Activated gamma-delta T cell (primary cell): ENCODE measurements at regions not wholly inside any gene's neighbourhood (a gene's known extent, or its start where the extent isn't known, plus 50 kb on each side); places are given as distances from the start of the nearest gene placed in this dataset.

Experiments
- DNase-seq: peaks from one replicate; lab custom pipeline; 2025; lab: John Stamatoyannopoulos, UW

DNA sequence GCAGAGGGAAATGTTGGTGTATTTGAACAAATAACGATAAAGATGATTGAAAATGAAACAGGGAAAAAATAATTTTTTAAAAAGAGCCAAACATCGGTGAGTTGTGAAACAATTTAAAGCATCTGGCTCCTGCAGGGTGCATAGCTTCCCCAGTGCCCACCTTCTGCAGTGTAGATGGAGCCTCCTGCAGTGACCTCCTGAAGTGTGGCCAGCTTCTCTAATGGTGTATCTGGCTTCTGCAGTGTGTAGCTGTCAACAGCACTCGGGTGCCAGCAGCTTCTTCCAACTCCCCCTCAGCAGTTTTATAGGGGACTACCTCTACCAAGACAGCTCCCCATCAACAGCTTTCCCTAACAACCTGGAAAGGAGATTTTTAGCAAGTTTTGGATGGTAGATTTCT is 279.4 kb upstream of the SEMA6A start:
- no peak for DNase-seq

- no peak for DNase-seq
Observed at GRCh38 chr5:116848954-116849581, 274.4 kb upstream of the SEMA6A start.

- DNase-seq: no peak
Observed at GRCh38 chr5:116847960-116848359, 273.3 kb upstream of the SEMA6A start.

DNA sequence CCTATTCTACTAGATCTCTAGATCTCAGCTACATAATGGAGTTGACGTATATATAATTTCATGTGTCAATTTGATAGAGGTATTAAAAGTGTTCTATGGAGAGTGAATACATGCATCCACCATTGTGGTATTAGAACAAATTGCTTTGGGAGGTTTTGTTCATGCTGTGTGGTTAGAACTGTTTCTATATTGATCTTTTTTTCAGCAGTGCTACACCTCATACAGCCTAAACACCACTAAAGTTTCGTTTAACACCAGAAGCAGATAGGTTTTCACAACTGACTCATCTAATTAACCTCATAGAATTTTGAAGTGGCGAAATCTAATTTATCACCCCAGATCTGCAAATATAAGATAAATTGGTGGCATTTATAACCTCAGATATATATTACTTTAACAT is 269.4 kb upstream of the SEMA6A start:
- no peak for DNase-seq

GRCh38 chr5:116842514-116842961 is 267.9 kb upstream of the SEMA6A start:
- no peak for DNase-seq

DNA sequence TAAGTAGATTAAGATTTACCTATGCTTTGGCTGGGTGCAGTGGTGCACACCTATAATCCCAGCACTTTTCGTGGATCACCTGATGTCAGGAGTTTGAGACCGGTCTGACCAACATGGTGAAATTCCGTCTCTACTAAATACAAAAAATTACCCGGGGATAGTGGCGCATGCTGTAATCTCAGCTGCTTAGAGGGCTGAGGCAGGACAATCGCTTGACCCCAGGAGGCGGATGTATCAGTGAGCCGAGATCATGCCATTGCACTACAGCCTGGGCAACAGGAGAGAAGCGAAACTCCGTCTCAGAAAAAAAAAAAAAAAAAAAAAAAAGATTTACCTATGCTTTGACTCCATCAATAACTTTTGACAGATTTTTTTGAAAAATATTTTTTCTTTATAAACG is 267.1 kb upstream of the SEMA6A start:
- no peak for DNase-seq

DNA sequence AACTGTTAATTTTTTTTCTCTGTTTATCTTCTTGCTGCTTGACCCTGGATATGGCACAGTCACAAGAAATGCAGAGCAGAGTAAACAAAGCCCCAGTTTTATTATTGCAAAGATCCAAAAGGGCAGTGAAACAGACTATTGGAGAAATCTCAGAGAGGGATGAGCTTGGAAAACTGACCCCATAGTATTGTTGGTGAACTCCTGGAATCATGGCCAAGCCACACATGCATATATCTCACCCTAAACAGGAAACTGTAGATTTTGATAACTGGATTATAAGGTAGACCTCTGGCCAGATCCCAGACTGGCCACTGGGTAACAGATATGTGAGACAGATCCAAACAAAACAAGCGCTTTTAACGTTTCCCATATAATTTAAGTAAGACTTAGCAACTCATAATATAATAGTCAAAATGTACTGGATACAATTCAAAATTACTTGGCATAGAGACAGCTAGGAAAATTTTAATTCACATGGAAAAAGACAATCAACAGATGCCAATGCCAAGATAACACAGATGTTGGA is 263.5 kb upstream of the SEMA6A start:
- DNase-seq: no peak

DNA sequence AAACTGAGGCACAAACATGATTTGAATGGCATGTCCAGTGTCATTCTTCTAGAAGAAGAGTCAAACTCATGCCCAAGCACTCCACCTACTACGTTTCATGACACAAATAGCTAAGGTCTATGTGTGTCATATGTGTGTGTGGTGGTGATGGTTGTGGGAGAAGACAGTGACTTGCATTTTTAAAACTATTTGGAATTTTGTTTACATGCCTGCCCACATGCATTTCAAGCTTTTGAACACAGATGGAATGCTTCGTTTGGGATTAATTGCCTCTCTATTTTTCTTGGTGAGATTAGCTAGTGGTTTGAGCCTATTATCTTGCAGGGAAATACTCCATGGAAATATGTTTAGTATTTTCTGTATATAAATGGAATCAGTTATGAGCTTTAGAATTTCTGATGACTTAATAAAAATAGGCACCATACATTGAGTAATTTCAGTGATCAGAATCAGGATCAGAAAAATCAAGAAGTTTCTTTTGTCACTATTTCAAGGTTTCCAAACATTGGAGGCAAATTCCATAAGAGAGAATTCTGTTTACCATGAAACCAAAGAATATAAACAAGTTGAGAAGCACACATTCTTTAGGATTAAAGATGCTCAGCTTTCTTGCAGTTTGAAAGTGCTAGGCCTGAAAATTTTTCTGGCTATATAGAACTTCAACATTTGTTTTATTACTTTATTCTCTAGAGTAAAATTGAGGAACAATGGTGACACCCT is 260.3 kb upstream of the SEMA6A start:
- no peak for DNase-seq

DNA sequence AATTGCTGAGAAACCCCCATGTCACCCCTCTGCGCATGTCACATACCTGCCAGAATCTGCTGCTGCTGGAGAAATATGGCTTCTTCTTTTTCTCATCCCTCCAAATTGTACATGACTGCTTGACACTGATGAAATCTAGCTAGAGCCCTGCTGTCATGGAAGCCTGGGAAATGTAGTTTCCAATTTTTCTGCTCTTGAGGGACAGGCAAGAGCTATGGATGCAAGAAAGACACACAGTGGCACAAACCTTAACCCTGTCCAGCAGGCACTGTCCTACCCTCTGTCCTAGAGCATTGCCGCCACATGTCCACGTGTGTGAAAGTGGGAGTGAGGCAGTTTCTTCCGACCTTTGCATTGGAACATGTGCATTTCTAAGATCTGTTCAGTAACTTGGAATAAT is 255.5 kb upstream of the SEMA6A start:
- DNase-seq: no peak

DNA sequence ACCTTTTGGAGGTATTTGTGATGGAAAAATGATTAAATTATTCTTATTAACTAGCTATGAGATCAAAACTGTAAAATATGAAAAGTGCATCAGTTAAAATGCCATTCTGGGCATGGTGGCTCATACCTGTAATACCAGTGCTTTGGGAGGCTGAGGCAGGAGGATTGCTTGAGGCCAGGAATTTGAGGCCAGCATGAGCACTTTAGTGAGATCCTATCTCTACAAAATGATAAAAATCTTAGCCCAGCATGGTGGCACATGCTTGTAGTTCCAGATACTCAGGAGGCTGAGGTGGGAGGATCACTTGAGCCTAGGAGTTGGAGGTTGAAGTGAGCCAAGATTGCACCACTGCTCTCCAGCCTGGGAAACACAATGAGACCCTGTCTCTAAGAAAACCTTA is 252.5 kb upstream of the SEMA6A start:
- DNase-seq: no peak

GRCh38 chr5:116825486-116825885 is 250.9 kb upstream of the SEMA6A start:
- no peak for DNase-seq

GRCh38 chr5:116824751-116825438 is 250.3 kb upstream of the SEMA6A start:
- DNase-seq: no peak

GRCh38 chr5:116814626-116815385 is 240.2 kb upstream of the SEMA6A start:
- no peak for DNase-seq

DNA sequence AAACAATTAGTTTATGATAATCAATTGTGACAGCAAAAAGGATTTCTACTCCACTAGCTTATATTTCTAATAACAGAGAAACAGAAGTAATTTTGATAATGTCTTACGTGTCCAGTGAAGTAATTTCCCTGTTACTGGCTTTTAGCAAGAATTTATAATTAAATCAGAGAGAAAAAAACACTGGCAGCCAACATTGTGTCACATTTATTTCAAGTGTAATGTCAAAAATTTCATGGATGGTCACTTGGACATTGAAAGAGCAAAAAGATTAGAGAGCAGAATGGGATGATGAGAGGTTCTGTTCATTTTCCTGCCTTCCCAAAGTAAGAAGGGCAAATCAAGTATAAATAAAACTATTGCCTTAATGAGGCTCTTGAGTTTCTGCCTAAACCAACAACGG is 239.3 kb upstream of the SEMA6A start:
- no peak for DNase-seq

DNA sequence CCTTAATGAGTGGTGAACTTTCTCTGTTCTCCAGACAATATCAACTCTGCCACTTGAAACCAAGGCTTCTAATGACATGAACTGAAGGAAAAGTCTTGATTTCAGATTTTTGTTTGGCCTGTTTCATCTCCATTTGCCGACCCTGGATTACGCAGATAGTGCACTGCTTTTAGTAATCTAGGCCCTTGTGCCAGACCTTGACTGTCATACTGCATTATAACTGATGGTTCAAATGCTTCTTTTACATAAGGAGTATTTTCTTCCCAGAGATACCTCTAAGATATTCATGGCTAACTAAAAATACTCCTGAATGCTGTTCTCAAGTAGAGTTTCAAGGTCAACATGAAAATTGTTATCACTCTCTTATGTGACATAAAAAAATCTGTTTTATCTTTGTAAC is 238.7 kb upstream of the SEMA6A start:
- DNase-seq: no peak

GRCh38 chr5:116810951-116811350 is 236.3 kb upstream of the SEMA6A start:
- no peak for DNase-seq

- no peak for DNase-seq
Observed at GRCh38 chr5:116806836-116807235, 232.2 kb upstream of the SEMA6A start.

DNA sequence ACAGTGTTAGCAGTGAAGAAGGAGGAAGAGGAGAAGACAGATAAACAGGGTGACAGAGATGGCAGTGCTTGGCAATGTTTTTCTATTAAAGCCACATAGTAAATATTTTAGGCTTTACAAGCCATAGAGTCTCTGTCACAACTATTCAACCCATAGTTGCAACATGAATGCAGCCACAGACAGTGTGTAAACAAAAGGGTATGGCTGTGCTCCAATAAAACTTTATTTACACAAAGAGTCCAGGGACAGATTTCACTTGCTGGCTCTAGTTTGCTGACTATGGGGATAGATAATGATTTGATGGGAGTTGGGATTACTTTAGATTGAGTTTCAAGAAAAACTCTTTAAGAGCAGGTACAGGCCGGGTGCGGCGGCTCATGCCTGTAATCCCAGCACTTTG is 224.8 kb upstream of the SEMA6A start:
- no peak for DNase-seq

DNA sequence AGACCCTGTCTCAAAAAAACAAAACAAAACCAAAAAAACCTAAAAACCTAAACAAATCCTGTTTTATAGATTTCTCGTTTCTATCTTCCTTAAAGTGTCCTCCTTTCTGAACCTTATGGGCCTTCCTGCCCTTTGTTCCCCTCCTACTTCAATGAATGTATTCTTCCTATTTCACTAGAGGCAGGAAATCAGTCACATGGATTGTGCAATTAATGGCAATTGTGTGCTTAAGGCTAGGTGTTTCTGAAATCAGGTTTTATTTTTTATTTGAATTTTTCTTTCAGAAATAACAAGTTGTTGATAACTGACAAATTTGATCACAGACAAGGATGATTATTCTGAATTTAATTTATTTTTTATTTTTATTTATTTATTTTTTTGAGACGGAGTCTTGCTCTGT is 220.6 kb upstream of the SEMA6A start:
- no peak for DNase-seq

- no peak for DNase-seq
Observed at GRCh38 chr5:116789522-116789921, 214.9 kb upstream of the SEMA6A start.

DNA sequence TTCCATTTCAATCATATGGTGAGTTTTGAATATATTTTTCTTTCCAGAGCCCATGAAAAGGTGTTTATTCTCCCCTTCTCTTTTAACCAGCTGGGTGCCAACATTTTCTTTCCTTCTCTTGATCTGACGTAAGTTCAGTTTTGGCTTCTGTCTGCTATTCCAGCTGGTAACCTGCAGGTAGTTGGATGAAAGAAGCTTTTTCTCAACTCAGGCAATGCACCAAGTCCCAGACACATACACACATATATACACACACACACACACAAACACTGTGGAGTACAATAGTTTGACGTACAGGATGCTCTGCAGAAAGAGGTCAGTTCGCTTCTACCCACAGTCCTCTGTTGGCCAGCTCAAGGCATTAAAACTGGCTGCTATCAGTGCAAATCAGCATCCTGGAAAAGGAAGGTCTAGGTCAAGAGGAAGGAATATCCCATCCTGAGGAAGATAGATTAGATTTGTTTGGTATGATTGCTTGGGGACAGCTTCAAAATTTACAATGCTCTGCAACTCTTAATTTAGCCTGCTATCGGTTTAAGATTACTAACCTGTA is 214.3 kb upstream of the SEMA6A start:
- DNase-seq: no peak

GRCh38 chr5:116787570-116787969 is 212.9 kb upstream of the SEMA6A start:
- DNase-seq: no peak
